DMS153 (cell line): ENCODE measurements at regions not wholly inside any gene's neighbourhood (a gene's known extent, or its start where the extent isn't known, plus 50 kb on each side); places are given as distances from the start of the nearest gene placed in this dataset.
A peak's percentile ranks its signal among the peaks of the same experiment; 100 is the strongest.

Source experiments
- DNase-seq: peaks from one replicate; lab custom pipeline; 2025; lab: John Stamatoyannopoulos, UW

GRCh38 chr14:42736408-42736807 lies 1129.7 kb downstream of the LRFN5 start:
- no peak for DNase-seq

DNA sequence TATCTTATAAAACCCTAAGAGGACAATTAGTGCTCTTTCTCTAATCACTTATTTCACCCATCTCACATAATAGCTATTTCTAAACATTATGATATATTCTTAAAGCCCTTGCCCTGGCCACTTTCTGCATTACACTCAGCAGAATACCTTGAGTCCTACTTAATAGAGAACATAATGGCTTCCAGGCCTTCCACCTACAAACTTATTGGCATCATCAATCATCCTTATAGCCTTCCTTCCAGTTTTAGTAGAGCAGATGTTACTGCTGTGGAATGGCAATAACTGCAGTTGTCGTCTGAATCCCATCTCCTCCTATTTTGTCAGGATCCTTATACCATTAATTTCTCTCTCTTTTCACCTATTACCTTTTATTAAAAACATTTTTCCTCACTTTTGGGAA lies 1127.4 kb downstream of the LRFN5 start:
- no peak for DNase-seq

DNA sequence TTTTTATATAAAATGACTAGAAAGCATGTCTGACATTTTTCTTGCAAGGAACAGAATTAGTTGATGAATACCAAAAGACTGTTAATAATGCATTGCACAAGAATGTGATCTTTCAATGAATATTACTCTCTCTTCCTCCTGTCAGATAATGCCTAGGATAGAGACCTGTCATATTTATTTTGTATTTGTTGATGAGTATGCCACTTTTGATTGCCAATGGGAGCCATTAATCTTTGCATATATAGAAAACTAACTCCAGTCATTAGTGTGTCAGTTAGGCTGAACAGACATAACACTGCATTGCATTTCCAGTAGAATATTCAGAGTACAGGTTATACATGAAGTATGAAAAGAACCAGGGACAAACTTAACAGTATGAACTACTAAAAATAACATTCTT lies 1125.3 kb downstream of the LRFN5 start:
- DNase-seq, result no peak

GRCh38 chr14:42731480-42731879 lies 1124.8 kb downstream of the LRFN5 start:
- DNase-seq, result no peak

- DNase-seq, result no peak
Observed at GRCh38 chr14:42729681-42730080, 1123.0 kb downstream of the LRFN5 start.

GRCh38 chr14:42719391-42719790 lies 1112.7 kb downstream of the LRFN5 start:
- DNase-seq, result peak; percentile 99

DNA sequence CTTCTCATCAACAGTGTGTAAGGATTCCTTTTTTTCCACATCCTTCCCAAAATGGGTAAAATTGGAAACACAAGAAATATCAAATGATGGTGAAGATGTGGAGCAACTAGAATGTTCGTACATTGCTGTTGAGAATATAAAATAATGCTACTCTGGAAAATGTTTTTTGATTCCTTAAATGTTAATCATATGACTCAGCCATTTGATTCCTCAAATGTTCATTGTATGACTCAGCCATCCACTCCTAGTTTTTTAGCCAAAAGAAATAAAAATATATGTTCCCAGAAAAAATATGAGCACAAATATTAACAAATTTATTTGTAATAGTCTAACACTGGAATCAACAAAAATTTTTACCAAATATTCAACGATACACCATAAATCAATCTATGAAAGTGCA lies 1108.6 kb downstream of the LRFN5 start:
- no peak for DNase-seq

DNA sequence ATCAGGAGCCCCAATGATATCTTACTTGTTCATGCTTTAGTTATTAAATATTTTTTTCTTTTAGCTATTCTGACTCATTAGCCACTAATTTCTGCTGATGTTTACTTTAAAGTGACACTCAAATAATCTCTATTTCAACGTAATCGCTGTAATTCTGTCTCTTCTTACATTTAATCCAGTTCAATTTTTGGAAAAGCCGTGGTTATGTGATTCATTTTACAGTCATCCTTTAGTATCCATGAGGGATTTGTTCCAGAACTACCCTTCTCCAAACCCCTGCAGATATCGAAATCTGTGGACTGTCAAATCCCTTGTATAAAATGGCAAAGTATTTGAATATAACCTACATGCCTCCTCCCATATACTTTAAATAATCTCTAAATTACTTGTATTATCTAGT lies 1103.4 kb downstream of the LRFN5 start:
- DNase-seq, result no peak

GRCh38 chr14:42703501-42703900 lies 1096.8 kb downstream of the LRFN5 start:
- DNase-seq, result no peak

DNA sequence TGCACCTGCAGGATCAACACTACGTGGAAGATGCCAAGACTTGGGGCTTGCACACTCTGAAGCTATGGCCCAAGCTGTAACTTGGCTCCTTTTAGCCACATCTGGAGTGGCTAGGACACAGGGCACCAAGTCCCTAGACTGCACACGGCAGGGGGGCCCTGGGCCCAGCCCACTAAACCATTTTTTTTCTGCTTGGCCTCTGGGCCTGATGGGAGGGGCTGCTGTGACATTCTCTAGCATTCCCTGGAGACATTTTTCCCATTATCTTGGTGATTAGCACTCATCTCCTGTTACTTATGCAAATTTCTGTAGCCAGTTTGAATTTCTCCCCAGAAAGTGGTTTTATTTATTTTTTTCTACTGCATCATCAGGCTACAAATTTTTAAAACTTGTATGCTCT lies 1080.7 kb downstream of the LRFN5 start:
- DNase-seq, result no peak

GRCh38 chr14:42683707-42684106 lies 1077.0 kb downstream of the LRFN5 start:
- DNase-seq, result no peak

DNA sequence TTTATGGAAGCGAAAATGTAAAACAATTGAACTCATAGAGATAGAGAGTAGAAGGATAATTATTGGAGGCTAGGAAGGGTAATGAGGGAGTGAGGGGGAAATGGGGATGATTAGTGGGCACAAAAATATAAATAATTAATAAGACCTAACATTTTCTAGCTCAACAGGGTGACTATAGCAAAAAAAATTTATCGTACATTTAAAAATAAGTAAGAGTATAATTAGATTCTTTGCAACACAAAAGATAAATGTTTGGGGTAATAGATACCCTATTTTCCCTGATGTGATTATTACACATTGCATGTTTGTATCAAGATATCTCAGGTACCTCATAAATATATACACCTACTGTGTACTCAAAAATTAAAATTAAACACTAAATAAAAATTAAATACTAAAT lies 1070.0 kb downstream of the LRFN5 start:
- no peak for DNase-seq

DNA sequence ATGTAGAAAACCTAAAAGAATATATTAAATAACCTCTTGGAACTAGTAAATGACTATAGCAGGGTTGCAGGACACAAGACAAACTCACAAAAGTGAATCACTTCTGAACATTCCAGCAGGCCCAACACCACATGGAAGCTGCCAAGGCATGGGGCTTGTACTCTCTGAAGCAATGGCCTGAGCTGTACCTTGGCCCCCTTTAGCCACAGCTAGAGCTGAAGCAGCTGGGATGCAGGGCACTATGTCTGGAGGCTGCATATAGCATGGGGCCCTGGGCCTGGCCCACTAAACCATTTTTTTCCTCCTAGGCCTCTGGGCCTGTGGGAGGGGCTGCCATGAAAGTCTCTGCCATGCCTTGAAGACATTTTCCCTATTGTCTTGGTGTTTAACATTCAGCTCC lies 1067.3 kb downstream of the LRFN5 start:
- no peak for DNase-seq

DNA sequence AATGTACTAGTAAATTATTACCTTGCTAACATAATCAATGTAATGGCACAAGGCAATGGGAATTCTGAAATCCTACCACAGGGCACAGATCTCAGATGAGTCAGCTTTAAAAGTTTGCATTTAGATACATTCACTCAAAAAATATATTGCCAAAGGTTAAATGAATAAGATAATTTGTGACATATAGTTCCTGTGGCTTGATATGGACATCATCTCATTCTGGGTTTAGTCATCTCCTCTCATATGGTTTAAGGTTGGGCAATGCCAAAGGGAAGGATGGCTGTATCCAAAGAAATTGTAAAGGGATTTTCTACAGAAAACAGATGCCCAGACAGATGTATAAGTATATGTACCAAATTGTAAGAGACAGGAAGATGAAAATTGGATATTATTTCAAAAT lies 1065.0 kb downstream of the LRFN5 start:
- no peak for DNase-seq

DNA sequence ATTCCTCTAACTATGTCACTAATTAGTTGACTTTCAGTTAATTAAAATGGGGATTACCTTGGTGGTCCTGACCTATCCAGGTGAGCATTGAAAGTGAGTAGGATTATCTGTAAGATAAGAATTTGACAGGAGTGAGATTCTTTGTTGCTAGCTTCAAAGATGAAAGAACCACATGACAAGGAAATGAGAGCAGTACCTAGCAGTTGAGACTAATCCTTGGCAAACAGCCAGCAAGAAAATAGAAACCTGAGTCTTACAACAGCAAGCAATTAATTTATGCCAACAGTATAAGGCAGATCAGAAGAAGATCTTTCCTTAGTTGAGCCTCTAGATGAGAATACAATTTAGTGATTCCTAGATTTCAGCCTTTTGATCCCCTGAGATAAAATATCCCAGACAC lies 1058.4 kb downstream of the LRFN5 start:
- DNase-seq, result no peak

DNA sequence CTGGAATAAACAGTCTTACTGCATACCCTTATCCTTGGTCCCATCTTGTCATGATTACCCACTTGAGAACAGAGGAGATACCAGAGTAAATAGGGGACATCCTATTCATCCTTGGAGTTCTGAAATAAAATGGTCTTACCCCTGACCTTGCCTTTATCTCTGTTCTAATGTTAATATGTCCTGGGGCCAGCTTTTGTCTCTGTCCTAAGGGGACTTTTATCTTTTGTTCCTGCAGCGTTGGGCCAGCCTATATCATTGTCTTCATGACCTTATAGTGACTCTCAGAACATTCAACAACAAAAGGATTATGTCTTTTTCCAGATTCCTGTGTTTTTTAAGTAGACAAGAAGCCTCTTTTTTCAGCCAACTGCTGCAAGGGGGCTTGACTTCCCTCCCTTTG lies 1057.5 kb downstream of the LRFN5 start:
- DNase-seq, result no peak

- DNase-seq, result no peak
Observed at GRCh38 chr14:42654707-42655106, 1048.0 kb downstream of the LRFN5 start.

GRCh38 chr14:42642787-42643186 lies 1036.1 kb downstream of the LRFN5 start:
- DNase-seq, result no peak

- no peak for DNase-seq
Observed at GRCh38 chr14:42633504-42634095, 1026.9 kb downstream of the LRFN5 start.

DNA sequence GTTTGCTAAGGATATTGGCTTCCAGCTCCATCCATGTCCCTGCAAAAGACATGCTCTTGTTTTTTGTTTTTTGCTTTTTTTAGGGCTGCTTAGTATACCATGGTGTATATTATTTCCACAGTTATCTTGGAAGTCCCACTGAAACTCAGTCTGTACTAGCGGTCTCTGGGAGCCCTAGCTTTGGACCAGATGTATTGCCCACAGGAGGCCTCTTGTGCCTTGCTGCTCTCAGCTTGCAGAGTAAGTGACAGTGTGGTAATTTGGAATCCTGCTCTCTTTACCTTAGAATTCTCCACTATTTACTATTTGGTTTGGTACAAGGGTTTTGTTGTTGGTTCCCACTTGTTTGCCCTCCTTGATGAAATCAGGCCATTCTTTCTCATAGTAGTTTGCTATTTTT lies 1022.9 kb downstream of the LRFN5 start:
- DNase-seq, result no peak

GRCh38 chr14:42628602-42629001 lies 1021.9 kb downstream of the LRFN5 start:
- DNase-seq, result no peak

DNA sequence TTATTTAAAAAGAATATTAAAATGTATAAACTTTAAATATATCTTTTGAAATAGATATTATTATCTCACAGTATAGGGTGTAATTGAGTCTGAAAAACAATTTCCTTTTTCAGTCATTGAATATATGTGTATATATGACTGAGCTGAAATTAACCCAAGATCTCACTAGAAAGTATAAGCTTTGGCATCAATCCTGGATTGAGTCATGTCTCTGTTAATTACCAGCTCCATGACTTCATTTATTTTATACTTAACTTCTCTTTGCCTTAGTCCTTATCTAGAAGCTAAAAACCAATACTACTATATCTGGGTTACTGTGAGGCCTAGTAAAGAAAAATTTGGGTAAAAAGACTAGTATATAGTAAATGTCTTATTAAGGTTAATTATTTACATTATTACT lies 1020.3 kb downstream of the LRFN5 start:
- no peak for DNase-seq

- no peak for DNase-seq
Observed at GRCh38 chr14:42624980-42625761, 1018.5 kb downstream of the LRFN5 start.

GRCh38 chr14:42617005-42617404 lies 1010.3 kb downstream of the LRFN5 start:
- DNase-seq, result no peak
